GM12878 (cell line): ENCODE measurements at regions not wholly inside any gene's neighbourhood (a gene's known extent, or its start where the extent isn't known, plus 50 kb on each side); places are given as distances from the start of the nearest gene placed in this dataset.
"Not testable (repeated sequence)": the region's sequence is repeated elsewhere in the genome, so short reads cannot be mapped to it uniquely, and the experiment has no call there.

Source experiments
- ATAC-seq: fragments of 200-7000 bp; cut with Tn5 transposase; 3 replicates; pipeline ENCODE4 v1.9.1; 2020; ENCODE audit warnings: mild to moderate bottlenecking, moderate library complexity
- BruUV-seq: library from RNA; stranded (reverse); fragments of 400-500 nt; replicated peaks from 2 replicates; lab custom pipeline; 2021; lab: Mats Ljungman, UMichigan
- CTCF ChIA-PET: fragments of 300-600 bp; sonication (Branson Sonifier 250); formaldehyde crosslinking; extraction: SDS; loops from one replicate; lab custom pipeline; 2021; ENCODE audit warnings: inconsistent platforms; lab: Yijun Ruan, JAX
- POLR2A ChIA-PET: fragments of 350-600 bp; formaldehyde crosslinking; extraction: SDS; loops from one replicate; lab custom pipeline; 2021; ENCODE audit warnings: inconsistent platforms; lab: Charles Lee
- RAD21 ChIA-PET: fragments of 300-600 bp; sonication (Branson Sonifier 250); formaldehyde crosslinking; loops from one replicate; lab custom pipeline; 2023; ENCODE audit warnings: antibody characterized with exemption; ENCODE audit not compliant: unreplicated experiment; lab: Charles Lee
- SMC1A ChIA-PET: fragments of 300-600 bp; sonication (Branson Sonifier 250); formaldehyde crosslinking; loops from one replicate; lab custom pipeline; 2023; ENCODE audit not compliant: unreplicated experiment, uncharacterized antibody; lab: Charles Lee
- DNase-seq: peaks from one replicate; pipeline ENCODE4 v3.0.0-alpha.2; 2011; ENCODE audit warnings: low read depth, low spot score
- FAIRE-seq: peaks from 3 replicates; lab custom pipeline; 2011; peaks lifted over from hg19 to GRCh38; lab: Jason Lieb, UNC
- H2AFZ ChIP-seq: 2 replicates; pipeline ENCODE4 v1.6.0; 2011; ENCODE audit warnings: low read depth, low read length, control low read depth; ENCODE audit not compliant: control insufficient read depth
- H3K27ac ChIP-seq: 2 replicates; pipeline ENCODE4 v1.5.1; 2011; ENCODE audit warnings: control low read depth; ENCODE audit not compliant: control insufficient read depth, insufficient read depth
- H3K27me3 ChIP-seq, 2 experiments: replicated peaks in 1 of 2; 2 replicates each; pipeline versions ENCODE4 v1.6.0 to v1.6.1; 2011; ENCODE audit warnings: low read length in 1 of 2; ENCODE audit not compliant: control insufficient read depth in 2 of 2, insufficient read depth in 2 of 2
- H3K36me3 ChIP-seq, 2 experiments: 2 replicates each; pipeline ENCODE4 v1.5.1; 2011; ENCODE audit warnings: low read length in 1 of 2; ENCODE audit not compliant: control insufficient read depth in 2 of 2, insufficient read depth in 2 of 2
- H3K4me1 ChIP-seq: 2 replicates; pipeline ENCODE4 v1.6.1; 2011; ENCODE audit warnings: mild to moderate bottlenecking, low read length, moderate library complexity, mixed read lengths; ENCODE audit not compliant: control insufficient read depth, insufficient read depth
- H3K4me2 ChIP-seq: 2 replicates; pipeline ENCODE4 v1.6.0; 2011; ENCODE audit warnings: control low read depth; ENCODE audit not compliant: control insufficient read depth, insufficient read depth
- H3K4me3 ChIP-seq: fragments of 200-600 bp; sonication (generic); 2 replicates; pipeline ENCODE4 v1.5.1; 2016
- H3K79me2 ChIP-seq: 2 replicates; pipeline ENCODE4 v1.6.0; 2011; ENCODE audit warnings: low read length; ENCODE audit not compliant: control insufficient read depth, insufficient read depth
- H3K9ac ChIP-seq: 2 replicates; pipeline ENCODE4 v1.8.0; 2011; ENCODE audit warnings: low read length, control low read depth, mixed read lengths; ENCODE audit not compliant: control insufficient read depth, insufficient read depth
- H3K9me3 ChIP-seq: replicated peaks from 3 replicates; pipeline ENCODE4 v1.5.1; 2011; ENCODE audit warnings: mild to moderate bottlenecking, low read length; ENCODE audit not compliant: control insufficient read depth, insufficient read depth
- H4K20me1 ChIP-seq: 2 replicates; pipeline ENCODE4 v1.6.0; 2011; ENCODE audit not compliant: control insufficient read depth, insufficient read depth
- WGBS: methylation state at CpG from one replicate; pipeline ENCODE4 v1.1.6; 2016; ENCODE audit warnings: low lambda C conversion rate; ENCODE audit not compliant: insufficient replicate concordance, insufficient coverage; ENCODE audit errors: missing lambda C conversion rate; 5-methylcytosine and 5-hydroxymethylcytosine counted together
- in situ Hi-C: fragments of 300-500 bp; cut with MboI; formaldehyde crosslinking; loops from 9 replicates; pipeline ENCODE4 v1.14.3; 2018; ENCODE audit warnings: mixed read lengths
- intact Hi-C: fragments of 100-400 bp; cut with micrococcal nuclease; formaldehyde crosslinking; loops from one replicate; pipeline ENCODE4 v1.14.2; 2022; ENCODE audit not compliant: unreplicated experiment

DNA sequence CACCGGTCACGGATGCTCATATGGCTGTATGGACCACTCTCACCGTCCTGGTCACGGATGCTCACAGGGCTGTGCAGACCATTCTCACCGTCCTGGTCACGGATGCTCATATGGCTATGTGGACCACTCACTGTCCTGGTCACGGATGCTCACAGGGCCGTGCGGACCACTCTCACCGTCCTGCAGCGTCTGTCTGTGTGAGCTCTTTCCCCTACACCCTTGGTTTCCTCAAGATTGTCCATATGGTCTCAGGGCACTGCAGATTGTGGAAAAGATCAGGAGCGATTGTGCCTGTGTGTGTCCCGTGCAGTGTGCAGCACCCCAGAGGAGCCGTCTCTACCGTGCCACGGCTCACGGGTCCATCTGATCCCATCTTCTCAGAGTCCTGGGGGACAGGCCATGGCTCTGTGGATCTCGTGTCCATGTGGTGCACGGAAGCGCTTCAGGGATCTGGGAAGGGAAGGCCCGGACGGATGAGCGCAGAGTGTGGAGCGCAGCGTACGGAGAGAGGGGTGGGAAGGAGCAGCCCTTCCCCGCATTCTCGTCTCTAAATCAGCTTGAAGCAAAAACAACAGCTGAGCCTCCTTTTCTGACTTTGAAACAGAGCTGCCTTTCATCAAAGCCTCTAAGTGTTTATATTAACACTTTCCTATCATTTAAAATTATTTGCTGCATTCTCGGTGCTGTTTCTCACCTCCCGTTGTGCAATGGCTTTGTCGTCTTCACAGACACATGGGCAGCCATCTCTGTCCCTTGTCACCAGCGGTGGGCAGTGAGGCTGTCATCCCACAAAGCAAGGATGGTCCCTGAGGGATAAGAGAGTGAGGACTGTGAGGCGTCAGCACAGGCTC lies 208.0 kb downstream of the BANP start:
- in situ Hi-C loops, H2AFZ ChIP-seq, H3K4me1 ChIP-seq, ATAC-seq, CTCF ChIA-PET, H3K27me3 ChIP-seq, RAD21 ChIA-PET, H4K20me1 ChIP-seq, FAIRE-seq, POLR2A ChIA-PET, intact Hi-C loops, H3K36me3 ChIP-seq, H3K4me3 ChIP-seq, H3K4me2 ChIP-seq, H3K9ac ChIP-seq, SMC1A ChIA-PET, H3K79me2 ChIP-seq, H3K27ac ChIP-seq, H3K9me3 ChIP-seq, DNase-seq, BruUV-seq: not testable (repeated sequence)
- WGBS: 62% methylated on average over 25 of the region's 33 CpGs

DNA sequence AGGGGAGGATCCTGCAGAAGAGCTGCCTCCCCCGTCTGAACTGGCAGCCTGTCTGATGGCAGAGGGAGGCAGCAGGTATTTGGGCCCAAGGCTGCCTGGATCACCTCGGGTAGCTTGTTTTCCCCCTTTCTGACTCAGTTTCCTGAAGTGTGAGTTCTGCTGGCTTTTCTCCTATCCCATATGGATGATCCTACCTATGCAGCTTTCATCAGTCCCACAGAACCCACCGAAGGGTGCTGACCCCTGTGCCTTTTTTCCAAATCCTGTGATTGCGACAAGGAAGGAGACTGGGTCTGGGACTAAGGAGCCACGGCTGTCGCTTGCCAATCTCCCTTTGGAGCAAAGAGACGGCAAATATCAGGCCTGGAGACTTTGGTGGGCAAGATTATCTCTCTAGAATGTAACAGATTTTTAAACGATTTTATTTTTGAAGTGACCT lies 208.7 kb downstream of the BANP start:
- FAIRE-seq, in situ Hi-C loops, H4K20me1 ChIP-seq, H3K79me2 ChIP-seq, RAD21 ChIA-PET, H3K9ac ChIP-seq, CTCF ChIA-PET, H3K27me3 ChIP-seq, H2AFZ ChIP-seq, ATAC-seq, H3K4me3 ChIP-seq, POLR2A ChIA-PET, H3K4me1 ChIP-seq, intact Hi-C loops, H3K4me2 ChIP-seq, H3K36me3 ChIP-seq, H3K27ac ChIP-seq, H3K9me3 ChIP-seq, BruUV-seq, DNase-seq, SMC1A ChIA-PET: not testable (repeated sequence)
- 48% methylated on average over 7 of the region's 8 CpGs for WGBS

DNA sequence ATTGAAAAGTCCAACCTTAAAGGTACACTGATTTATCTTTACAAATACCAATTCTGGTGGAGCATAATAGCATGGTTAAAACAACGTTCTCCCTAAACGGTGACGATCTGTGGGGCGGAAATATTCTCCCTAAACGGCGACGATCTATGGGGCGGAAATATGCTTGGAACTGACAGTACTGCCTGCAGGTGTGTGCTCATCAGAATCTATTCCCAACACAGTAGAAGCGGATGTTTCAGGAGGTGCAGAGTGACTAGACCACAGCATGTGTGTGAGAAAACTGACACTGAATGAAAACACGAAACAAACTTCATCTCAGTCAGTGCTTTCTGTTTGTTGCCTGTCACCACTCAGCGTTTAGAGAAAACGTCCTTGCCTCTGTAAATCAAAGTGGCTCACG lies 210.0 kb downstream of the BANP start:
- WGBS: 61% methylated on average over 13 of the region's 13 CpGs
- FAIRE-seq, DNase-seq, CTCF ChIA-PET, H3K36me3 ChIP-seq, H3K27me3 ChIP-seq, H2AFZ ChIP-seq, H3K27ac ChIP-seq, H3K9me3 ChIP-seq, ATAC-seq, H4K20me1 ChIP-seq, in situ Hi-C loops, H3K4me3 ChIP-seq, H3K4me2 ChIP-seq, RAD21 ChIA-PET, H3K4me1 ChIP-seq, intact Hi-C loops, H3K79me2 ChIP-seq, SMC1A ChIA-PET, BruUV-seq, POLR2A ChIA-PET, H3K9ac ChIP-seq: not testable (repeated sequence)

DNA sequence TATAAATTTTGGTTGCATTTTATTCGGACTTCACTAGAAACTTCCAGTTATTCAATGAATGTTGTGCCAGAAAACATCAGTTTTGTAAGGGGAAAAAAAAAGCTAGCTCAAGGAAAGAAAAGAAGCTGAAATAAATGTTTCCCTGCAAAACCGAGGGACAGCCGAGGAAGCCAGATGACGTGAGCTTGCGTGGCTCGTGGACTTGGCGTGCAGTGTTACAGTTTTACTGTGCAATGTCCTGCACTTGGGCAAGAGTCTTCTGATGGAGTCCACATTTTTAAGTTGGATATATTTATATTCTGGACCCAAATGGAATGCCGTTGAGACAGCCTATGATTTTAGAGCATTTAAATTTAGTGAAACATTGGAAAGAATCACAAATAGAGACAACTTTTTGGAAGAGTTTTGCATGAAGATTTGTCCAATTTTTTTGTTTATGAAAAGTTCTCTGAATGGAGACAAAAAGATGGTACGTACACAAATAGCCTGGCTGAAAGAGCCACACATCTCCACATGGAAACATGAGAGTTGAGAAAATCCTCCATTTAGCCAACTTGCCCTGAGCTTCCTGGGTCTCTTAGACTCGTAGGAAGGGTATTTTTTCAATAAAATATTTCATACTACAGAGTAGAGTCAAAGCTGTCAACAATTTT lies 210.5 kb downstream of the BANP start:
- DNase-seq, H3K4me2 ChIP-seq, CTCF ChIA-PET, BruUV-seq, H3K9ac ChIP-seq, POLR2A ChIA-PET, H3K79me2 ChIP-seq, H3K27me3 ChIP-seq, H3K36me3 ChIP-seq, H3K4me1 ChIP-seq, H2AFZ ChIP-seq, H3K4me3 ChIP-seq, H3K9me3 ChIP-seq, ATAC-seq, FAIRE-seq, H4K20me1 ChIP-seq, H3K27ac ChIP-seq, RAD21 ChIA-PET, SMC1A ChIA-PET, intact Hi-C loops, in situ Hi-C loops: not testable (repeated sequence)
- WGBS: 66% methylated on average over 10 of the region's 10 CpGs
